Mesendoderm (in vitro differentiated cells): ENCODE measurements at regions not wholly inside any gene's neighbourhood (a gene's known extent, or its start where the extent isn't known, plus 50 kb on each side); places are given as distances from the start of the nearest gene placed in this dataset.
"Not testable (repeated sequence)": the region's sequence is repeated elsewhere in the genome, so short reads cannot be mapped to it uniquely, and the experiment has no call there.

Experiments used
- DNase-seq: peaks from one replicate; pipeline ENCODE4 v3.0.0; 2013
- H2AK5ac ChIP-seq: 2 replicates; pipeline ENCODE4 v1.6.1; 2013; ENCODE audit warnings: low read length, inconsistent platforms
- H2BK120ac ChIP-seq: 2 replicates; pipeline ENCODE4 v1.6.1; 2013; ENCODE audit warnings: low read depth, mild to moderate bottlenecking, low read length, moderate library complexity, mixed read lengths
- H2BK15ac ChIP-seq: replicated peaks from 2 replicates; pipeline ENCODE4 v1.6.1; 2013; ENCODE audit warnings: low read depth, mild to moderate bottlenecking, moderate library complexity
- H2BK5ac ChIP-seq: 2 replicates; pipeline ENCODE4 v1.6.1; 2013; ENCODE audit warnings: low read length, inconsistent platforms
- H3K18ac ChIP-seq: 2 replicates; pipeline ENCODE4 v1.6.1; 2013; ENCODE audit warnings: mild to moderate bottlenecking, low read length, mixed read lengths
- H3K23ac ChIP-seq: one replicate; pipeline ENCODE4 v1.6.1; 2013; ENCODE audit warnings: low read length
- H3K27ac ChIP-seq: 2 replicates; pipeline ENCODE4 v1.5.1; 2013; ENCODE audit warnings: low read depth, mild to moderate bottlenecking, inconsistent platforms, low read length, moderate library complexity
- H3K27me3 ChIP-seq: 2 replicates; pipeline ENCODE4 v1.6.1; 2013; ENCODE audit warnings: low read length, control low read depth, mild to moderate bottlenecking, inconsistent platforms; ENCODE audit not compliant: insufficient read depth, poor library complexity
- H3K36me3 ChIP-seq: 2 replicates; pipeline ENCODE4 v1.6.1; 2013; ENCODE audit warnings: low read length, inconsistent platforms; ENCODE audit not compliant: control insufficient read depth, insufficient read depth
- H3K4ac ChIP-seq: one replicate; pipeline ENCODE4 v1.6.1; 2013; ENCODE audit warnings: low read depth, mild to moderate bottlenecking, low read length, moderate library complexity
- H3K4me1 ChIP-seq: 2 replicates; pipeline ENCODE4 v1.6.1; 2013; ENCODE audit warnings: low read depth, low read length, inconsistent platforms; ENCODE audit not compliant: control insufficient read depth
- H3K4me2 ChIP-seq: 2 replicates; pipeline ENCODE4 v1.6.1; 2013; ENCODE audit warnings: low read length
- H3K4me3 ChIP-seq: 2 replicates; pipeline ENCODE4 v1.5.1; 2013; ENCODE audit warnings: mild to moderate bottlenecking, low read length
- H3K56ac ChIP-seq: one replicate; pipeline ENCODE4 v1.6.1; 2013; ENCODE audit warnings: low read length
- H3K79me1 ChIP-seq: 2 replicates; pipeline ENCODE4 v1.6.1; 2013; ENCODE audit warnings: low read length, inconsistent platforms
- H3K79me2 ChIP-seq: 2 replicates; pipeline ENCODE4 v1.6.1; 2013; ENCODE audit warnings: mild to moderate bottlenecking, low read length; ENCODE audit not compliant: control insufficient read depth, insufficient read depth
- H3K9ac ChIP-seq: 2 replicates; pipeline ENCODE4 v1.6.1; 2013; ENCODE audit warnings: low read length, inconsistent platforms
- H4K5ac ChIP-seq: one replicate; pipeline ENCODE4 v1.6.1; 2013; ENCODE audit warnings: low read length
- H4K8ac ChIP-seq: one replicate; pipeline ENCODE4 v1.6.1; 2013; ENCODE audit warnings: low read depth, mild to moderate bottlenecking, control low read depth, low read length, moderate library complexity
- WGBS: extraction: QIAGEN DNeasy Blood & Tissue Kit; methylation state at CpG from one replicate; pipeline ENCODE4 v1.1.7; 2013; ENCODE audit warnings: low lambda C conversion rate, missing lambda C conversion rate; ENCODE audit not compliant: insufficient coverage; ENCODE audit errors: extremely low coverage; 5-methylcytosine and 5-hydroxymethylcytosine counted together

DNA sequence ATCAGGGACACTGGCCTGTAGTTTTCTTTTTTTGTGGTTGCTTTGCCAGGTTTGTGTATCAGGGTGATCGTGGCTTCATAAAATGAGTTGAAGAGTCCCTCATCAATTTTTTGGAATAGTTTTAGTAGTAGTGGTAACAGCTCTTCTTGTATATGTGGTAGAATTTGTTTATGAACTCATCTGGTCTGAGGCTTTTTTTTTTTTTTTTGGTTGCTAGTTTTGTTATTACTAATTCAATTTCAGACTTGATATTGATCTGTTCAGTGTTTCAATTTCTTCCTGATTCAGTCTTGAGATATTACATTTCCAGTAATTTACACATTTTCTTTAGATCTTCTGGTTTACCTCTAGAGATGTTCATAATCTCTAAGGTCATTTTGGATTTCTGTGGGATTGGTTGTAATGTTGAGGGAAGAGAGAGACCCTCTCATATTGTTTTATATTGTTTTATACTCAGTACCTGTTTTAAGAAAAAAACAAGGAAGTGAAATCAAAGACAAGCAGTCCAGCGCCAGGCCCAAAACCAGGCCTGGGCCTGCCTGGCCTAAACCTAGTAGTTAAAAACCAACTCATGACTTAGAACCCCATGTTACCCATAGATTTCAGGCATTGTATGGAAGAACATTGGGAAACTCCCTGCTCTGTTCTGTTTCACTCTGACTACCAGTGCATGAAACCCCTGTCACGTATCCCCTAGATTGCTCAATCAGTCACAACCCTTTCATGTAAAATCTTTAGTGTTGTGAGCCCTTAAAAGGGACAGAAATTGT lies 836.7 kb upstream of the NDST4 start:
- not testable (repeated sequence) for H2BK120ac ChIP-seq, H3K4ac ChIP-seq, H3K23ac ChIP-seq, H3K4me3 ChIP-seq, H3K79me1 ChIP-seq, H2BK5ac ChIP-seq, H3K4me1 ChIP-seq, H3K56ac ChIP-seq, H3K27me3 ChIP-seq, H3K18ac ChIP-seq, H3K9ac ChIP-seq, H2AK5ac ChIP-seq, DNase-seq, H3K36me3 ChIP-seq, H4K8ac ChIP-seq, H3K79me2 ChIP-seq, H2BK15ac ChIP-seq, H3K27ac ChIP-seq, H4K5ac ChIP-seq, H3K4me2 ChIP-seq
- WGBS: no CpG with 5 or more reads among the region's 3 CpGs

DNA sequence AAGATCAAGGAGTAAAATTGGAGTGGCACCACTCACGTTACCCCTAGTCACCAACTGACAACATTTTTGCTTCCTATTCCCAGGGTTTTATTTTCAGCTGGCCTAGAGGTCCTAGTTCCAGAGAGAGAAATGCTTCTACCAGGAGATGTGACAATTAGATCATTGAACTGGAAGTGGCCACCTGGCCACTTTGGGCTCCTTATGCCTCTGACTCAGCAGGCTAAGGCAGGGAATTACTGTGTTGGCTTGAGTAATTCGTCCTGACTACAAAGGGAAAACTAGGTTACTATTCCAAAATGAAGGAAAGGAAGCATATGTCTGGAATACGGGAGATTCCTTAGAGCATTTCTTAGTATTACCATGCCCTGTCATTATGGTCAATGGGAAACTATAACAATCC lies 831.6 kb upstream of the NDST4 start:
- H3K18ac ChIP-seq: no peak overlapping the region
- H3K27me3 ChIP-seq: no peaks in the 10 kb centered on the region

DNA sequence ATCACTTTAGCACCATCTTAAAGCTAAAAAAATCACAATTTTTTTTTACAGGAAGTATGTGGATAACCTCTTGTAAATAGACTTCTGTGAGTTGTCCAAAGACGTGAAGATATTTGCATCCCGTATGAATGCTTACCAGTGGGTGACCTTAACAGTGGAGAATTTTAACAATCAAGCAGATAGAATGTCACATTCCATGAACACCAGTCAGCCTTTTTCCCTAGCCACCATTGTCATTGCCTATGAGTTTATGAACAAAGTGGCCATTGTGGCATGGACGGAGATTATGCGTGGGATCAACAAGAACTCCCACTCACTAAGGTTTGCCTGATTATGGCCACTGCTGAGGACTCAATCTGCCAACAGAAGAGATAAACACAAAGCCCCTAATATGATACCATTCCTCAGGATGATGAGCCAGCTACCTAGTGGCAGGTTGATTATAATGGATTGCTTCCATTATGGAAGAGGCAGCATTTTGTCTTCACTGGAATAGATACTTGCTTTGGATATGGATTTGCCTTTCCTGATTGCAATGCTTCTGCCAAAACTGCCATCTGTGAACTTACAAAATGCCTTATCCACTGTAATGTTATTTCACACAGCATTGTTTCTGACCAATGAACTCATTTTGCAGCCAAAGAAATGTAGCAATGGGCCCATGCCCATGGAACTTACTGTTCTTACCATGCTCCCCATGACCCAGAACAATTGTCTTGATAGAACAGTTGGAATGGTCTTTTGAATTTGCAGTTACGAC lies 830.9 kb upstream of the NDST4 start:
- Histone ChIP-seq H2BK15ac (no peak overlapping the region), H3K4me1 (no peaks in the 10 kb centered on the region), H2BK120ac (no peak overlapping the region), H3K18ac (no peak overlapping the region), H3K4ac (no peak overlapping the region), H2AK5ac (no peak overlapping the region), H3K23ac (no peak overlapping the region), H3K79me2 (no peaks in the 10 kb centered on the region), H3K4me3 (no peak overlapping the region), H4K5ac (no peak overlapping the region), H4K8ac (no peak overlapping the region), H2BK5ac (no peak overlapping the region), H3K27ac (no peak overlapping the region), H3K27me3 (no peaks in the 10 kb centered on the region), H3K79me1 (no peaks in the 10 kb centered on the region), H3K9ac (no peak overlapping the region), H3K4me2 (no peak overlapping the region), H3K56ac (no peak overlapping the region), H3K36me3 (no peaks in the 10 kb centered on the region)
- DNase-seq: peak; percentile 5
- WGBS: no CpG with 5 or more reads among the region's 5 CpGs

More for the DNA sequence above, 831.6 kb upstream of the NDST4 start:
- Histone ChIP-seq H2BK120ac (no peak overlapping the region), H3K4ac (no peak overlapping the region), H3K36me3 (no peaks in the 10 kb centered on the region), H3K27ac (no peak overlapping the region), H3K4me3 (no peak overlapping the region), H3K4me2 (no peak overlapping the region), H4K8ac (no peak overlapping the region), H3K79me2 (no peaks in the 10 kb centered on the region), H2BK15ac (no peak overlapping the region), H4K5ac (no peak overlapping the region), H3K9ac (no peak overlapping the region), H3K79me1 (no peaks in the 10 kb centered on the region), H2AK5ac (no peak overlapping the region), H2BK5ac (no peak overlapping the region), H3K4me1 (no peaks in the 10 kb centered on the region), H3K56ac (no peak overlapping the region), H3K23ac (no peak overlapping the region)
- WGBS: no CpG with 5 or more reads among the region's 3 CpGs
- DNase-seq: no peak

- H2BK120ac ChIP-seq: no peak overlapping the region
- no CpG with 5 or more reads among the region's 4 CpGs for WGBS
- no peak overlapping the region for H3K4me2 ChIP-seq
- no peak overlapping the region for H4K8ac ChIP-seq
- H3K36me3 ChIP-seq: no peaks in the 10 kb centered on the region
- H3K56ac ChIP-seq: no peak overlapping the region
- H3K27ac ChIP-seq: no peak overlapping the region
- no peak overlapping the region for H4K5ac ChIP-seq
- no peak overlapping the region for H3K4me3 ChIP-seq
- no peak overlapping the region for H2BK5ac ChIP-seq
- H2BK15ac ChIP-seq: no peak overlapping the region
- H3K27me3 ChIP-seq: no peaks in the 10 kb centered on the region
- no peak overlapping the region for H2AK5ac ChIP-seq
- no peak overlapping the region for H3K9ac ChIP-seq
- no peak overlapping the region for H3K18ac ChIP-seq
- H3K4me1 ChIP-seq: no peaks in the 10 kb centered on the region
- no peak overlapping the region for H3K4ac ChIP-seq
- no peak overlapping the region for H3K23ac ChIP-seq
- H3K79me1 ChIP-seq: no peaks in the 10 kb centered on the region
- peak; percentile 11 for DNase-seq
- no peaks in the 10 kb centered on the region for H3K79me2 ChIP-seq
Measured at GRCh38 chr4:115938764-115939443, 825.5 kb upstream of the NDST4 start.

DNA sequence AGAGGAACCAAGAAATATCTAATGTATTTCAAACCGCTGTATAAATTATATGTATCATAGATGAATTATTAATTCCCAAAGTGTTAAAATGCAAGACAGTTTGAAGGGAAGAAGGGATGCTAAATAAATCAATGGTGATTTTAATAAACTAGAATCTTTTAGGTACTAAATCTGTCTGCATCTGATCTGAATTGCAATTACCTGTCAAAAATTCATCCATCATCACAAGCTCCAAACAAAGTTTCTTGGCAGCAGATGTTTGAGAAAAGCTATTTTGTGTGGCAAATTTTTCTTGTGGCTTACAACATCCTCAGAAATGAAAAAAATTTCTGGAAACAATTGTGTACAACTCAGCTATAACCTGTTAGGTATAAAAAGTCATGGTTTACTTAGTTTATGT lies 816.0 kb upstream of the NDST4 start:
- no peaks in the 10 kb centered on the region for H3K4me1 ChIP-seq
- no peak overlapping the region for H3K23ac ChIP-seq
- H2BK15ac ChIP-seq: no peak overlapping the region
- no peak overlapping the region for H2BK120ac ChIP-seq
- H2AK5ac ChIP-seq: no peak overlapping the region
- no peak overlapping the region for H2BK5ac ChIP-seq
- no peak overlapping the region for H3K4me2 ChIP-seq
- no peak overlapping the region for H4K5ac ChIP-seq
- no peak overlapping the region for H4K8ac ChIP-seq
- no peaks in the 10 kb centered on the region for H3K79me2 ChIP-seq
- DNase-seq: no peak
- H3K9ac ChIP-seq: no peak overlapping the region
- no peak overlapping the region for H3K4ac ChIP-seq
- no peak overlapping the region for H3K18ac ChIP-seq
- WGBS: no CpG with 5 or more reads among the region's 1 CpG
- H3K27me3 ChIP-seq: no peaks in the 10 kb centered on the region
- no peak overlapping the region for H3K4me3 ChIP-seq
- no peak overlapping the region for H3K27ac ChIP-seq
- H3K36me3 ChIP-seq: no peaks in the 10 kb centered on the region
- no peaks in the 10 kb centered on the region for H3K79me1 ChIP-seq
- H3K56ac ChIP-seq: no peak overlapping the region
